ENCODE measurements at regions not wholly inside any gene's neighbourhood (a gene's known extent, or its start where the extent isn't known, plus 50 kb on each side); places are given as distances from the start of the nearest gene placed in this dataset.

GRCh38 chr21:28636752-28637691, 355.7 kb downstream of the LTN1 start:
- TF ChIP-seq, protein P1, sequence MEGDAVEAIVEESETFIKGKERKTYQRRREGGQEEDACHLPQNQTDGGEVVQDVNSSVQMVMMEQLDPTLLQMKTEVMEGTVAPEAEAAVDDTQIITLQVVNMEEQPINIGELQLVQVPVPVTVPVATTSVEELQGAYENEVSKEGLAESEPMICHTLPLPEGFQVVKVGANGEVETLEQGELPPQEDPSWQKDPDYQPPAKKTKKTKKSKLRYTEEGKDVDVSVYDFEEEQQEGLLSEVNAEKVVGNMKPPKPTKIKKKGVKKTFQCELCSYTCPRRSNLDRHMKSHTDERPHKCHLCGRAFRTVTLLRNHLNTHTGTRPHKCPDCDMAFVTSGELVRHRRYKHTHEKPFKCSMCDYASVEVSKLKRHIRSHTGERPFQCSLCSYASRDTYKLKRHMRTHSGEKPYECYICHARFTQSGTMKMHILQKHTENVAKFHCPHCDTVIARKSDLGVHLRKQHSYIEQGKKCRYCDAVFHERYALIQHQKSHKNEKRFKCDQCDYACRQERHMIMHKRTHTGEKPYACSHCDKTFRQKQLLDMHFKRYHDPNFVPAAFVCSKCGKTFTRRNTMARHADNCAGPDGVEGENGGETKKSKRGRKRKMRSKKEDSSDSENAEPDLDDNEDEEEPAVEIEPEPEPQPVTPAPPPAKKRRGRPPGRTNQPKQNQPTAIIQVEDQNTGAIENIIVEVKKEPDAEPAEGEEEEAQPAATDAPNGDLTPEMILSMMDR (IDR thresholded peaks at IDR 0.05; ENCODE audit: control extremely low read depth, extremely low read depth, low read depth, missing control alignments): no peak
- DNase-seq (ENCODE audit: extremely low spot score): no peak
- POLR2A ChIA-PET: no interaction called here
- CTCF ChIA-PET: no interaction called here

- TF ChIP-seq, protein P1 (IDR thresholded peaks at IDR 0.05; ENCODE audit: control extremely low read depth, extremely low read depth, low read depth, missing control alignments): no peak
- ChIA-PET POLR2A (no interaction called here), CTCF (no interaction called here)
- DNase-seq (ENCODE audit: extremely low spot score): no peak
Measured at GRCh38 chr21:28635541-28635940, 357.1 kb downstream of the LTN1 start.

DNA sequence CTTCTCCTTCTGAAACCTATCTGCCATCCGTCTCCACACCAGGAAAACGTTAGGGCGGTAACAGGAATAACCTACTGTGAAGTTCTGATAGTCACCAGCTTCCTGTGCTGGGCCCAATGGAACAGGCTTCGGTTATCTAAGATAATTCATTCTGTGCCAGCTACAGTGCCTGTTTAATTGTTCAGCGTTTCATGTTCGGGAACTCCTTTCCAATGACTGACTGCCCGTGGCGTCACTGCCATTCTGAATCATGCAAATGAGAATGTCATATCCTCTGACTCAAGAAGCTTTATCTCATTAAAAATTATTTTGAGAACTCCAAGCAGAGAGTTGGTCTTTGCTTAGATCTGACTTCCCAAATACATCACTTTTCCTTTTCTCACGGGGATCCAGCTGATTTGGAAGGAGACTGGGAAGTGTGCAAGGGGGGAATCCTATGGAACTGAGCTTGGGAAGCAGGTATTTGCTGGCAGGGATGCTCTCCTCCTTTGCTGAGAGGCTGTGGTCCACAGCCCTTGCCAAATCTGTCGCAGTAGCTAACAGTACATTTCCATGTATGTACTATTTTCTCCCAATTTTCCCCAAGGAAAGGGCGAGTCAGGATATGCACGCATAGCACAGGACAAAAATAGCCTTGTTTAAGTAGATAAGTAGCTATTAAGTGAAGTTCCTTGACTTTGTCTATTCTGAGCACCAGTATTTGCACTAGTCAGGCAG, 358.7 kb downstream of the LTN1 start:
- CTCF ChIA-PET: interaction anchor here (0.7 to 1.6 kb wide), 4 partner anchors 9 to 111 kb away, joined by 3 to 5 read pairs (median 4); no protein-coding TSS in a partner anchor
- POLR2A ChIA-PET: no interaction called here
- TF ChIP-seq, protein P1 (IDR thresholded peaks at IDR 0.05; ENCODE audit: control extremely low read depth, extremely low read depth, low read depth, missing control alignments): no peak
- DNase-seq (ENCODE audit: extremely low spot score): no peak

GRCh38 chr21:28632755-28633408, 359.8 kb downstream of the LTN1 start:
- POLR2A ChIA-PET: no interaction called here
- CTCF ChIA-PET: interaction anchor here (1.5 kb wide), 1 partner anchor 8 kb away, joined by 4 read pairs; no protein-coding TSS in a partner anchor
- DNase-seq (ENCODE audit: extremely low spot score): no peak
- TF ChIP-seq, protein P1 (IDR thresholded peaks at IDR 0.05; ENCODE audit: control extremely low read depth, extremely low read depth, low read depth, missing control alignments): no peak

DNA sequence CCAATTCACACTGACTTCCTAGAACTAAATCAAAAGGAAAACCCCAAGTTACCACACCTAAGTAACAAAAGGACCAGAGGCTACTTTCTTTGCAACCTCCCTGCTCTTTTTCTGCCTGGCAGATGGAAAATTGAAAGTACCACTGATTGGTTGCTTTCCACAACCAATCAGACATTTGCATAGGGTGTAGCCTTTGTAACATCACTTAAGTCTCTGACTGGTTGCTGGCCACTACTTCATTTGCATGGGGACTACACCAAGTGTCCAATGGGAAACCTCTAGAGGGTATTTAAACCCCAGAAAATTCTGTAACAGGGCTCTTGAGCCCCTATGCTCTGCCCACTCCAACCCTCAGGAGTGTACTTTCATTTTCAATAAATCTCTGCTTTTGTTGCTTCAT, 365.0 kb downstream of the LTN1 start:
- POLR2A ChIA-PET: no interaction called here
- CTCF ChIA-PET: no interaction called here
- TF ChIP-seq, protein P1 (IDR thresholded peaks at IDR 0.05; ENCODE audit: control extremely low read depth, extremely low read depth, low read depth, missing control alignments): no peak
- no peak for DNase-seq (ENCODE audit: extremely low spot score)

GRCh38 chr21:28627261-28627660, 365.4 kb downstream of the LTN1 start:
- TF ChIP-seq, protein P1 (IDR thresholded peaks at IDR 0.05; ENCODE audit: control extremely low read depth, extremely low read depth, low read depth, missing control alignments): no peak
- no peak for DNase-seq (ENCODE audit: extremely low spot score)
- ChIA-PET CTCF (no interaction called here), POLR2A (no interaction called here)
